ENCODE measurements at regions not wholly inside any gene's neighbourhood (a gene's known extent, or its start where the extent isn't known, plus 50 kb on each side); places are given as distances from the start of the nearest gene placed in this dataset.

DNA sequence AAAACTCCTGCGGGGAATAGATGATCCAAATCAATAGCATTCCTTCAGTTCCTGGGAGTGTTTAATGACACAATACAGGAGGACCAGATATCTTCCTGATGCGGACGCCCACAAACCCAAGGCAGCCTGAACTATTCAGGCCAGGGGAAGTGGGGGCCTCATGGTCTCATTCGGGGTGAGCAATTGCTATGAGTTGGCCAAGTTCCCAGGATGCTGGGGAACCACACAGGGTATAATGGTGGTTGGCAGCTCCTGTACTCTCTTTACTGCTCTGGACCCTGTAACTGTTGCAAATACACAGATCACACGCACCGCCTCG, 401.2 kb downstream of the IRS2 start:
- TF ChIP-seq, protein P1, sequence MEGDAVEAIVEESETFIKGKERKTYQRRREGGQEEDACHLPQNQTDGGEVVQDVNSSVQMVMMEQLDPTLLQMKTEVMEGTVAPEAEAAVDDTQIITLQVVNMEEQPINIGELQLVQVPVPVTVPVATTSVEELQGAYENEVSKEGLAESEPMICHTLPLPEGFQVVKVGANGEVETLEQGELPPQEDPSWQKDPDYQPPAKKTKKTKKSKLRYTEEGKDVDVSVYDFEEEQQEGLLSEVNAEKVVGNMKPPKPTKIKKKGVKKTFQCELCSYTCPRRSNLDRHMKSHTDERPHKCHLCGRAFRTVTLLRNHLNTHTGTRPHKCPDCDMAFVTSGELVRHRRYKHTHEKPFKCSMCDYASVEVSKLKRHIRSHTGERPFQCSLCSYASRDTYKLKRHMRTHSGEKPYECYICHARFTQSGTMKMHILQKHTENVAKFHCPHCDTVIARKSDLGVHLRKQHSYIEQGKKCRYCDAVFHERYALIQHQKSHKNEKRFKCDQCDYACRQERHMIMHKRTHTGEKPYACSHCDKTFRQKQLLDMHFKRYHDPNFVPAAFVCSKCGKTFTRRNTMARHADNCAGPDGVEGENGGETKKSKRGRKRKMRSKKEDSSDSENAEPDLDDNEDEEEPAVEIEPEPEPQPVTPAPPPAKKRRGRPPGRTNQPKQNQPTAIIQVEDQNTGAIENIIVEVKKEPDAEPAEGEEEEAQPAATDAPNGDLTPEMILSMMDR (IDR thresholded peaks at IDR 0.05 in 8 of 11, conservative IDR thresholded peaks at IDR 0.05 in 3 of 11) = no peak
- TF ChIP-seq POLR2A (IDR thresholded peaks at IDR 0.05) = no peak

All from spleen (tissue), 7 donors.